ENCODE measurements at regions not wholly inside any gene's neighbourhood (a gene's known extent, or its start where the extent isn't known, plus 50 kb on each side); places are given as distances from the start of the nearest gene placed in this dataset.

DNA sequence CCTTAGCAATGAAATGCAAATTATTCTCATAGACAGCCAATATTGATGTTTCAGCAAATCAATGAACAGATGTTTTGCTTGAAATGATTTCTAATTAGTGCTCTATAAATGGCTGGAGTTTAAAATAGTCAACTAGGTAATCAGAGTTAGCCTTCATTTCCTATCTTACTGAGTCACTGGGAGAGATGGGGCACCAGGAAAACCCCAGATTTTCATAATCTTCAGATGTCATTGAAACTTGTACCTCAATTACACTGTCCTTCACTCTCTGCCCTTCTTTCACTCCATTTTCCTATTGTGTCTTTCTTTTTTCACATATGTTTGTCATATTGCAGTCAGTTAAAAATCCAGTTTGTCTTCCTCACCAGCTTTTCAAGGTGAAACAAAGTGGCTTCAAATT lies 92.7 kb downstream of the C12orf75 start:
- Histone ChIP-seq H3K4me1 (ENCODE audit: control insufficient read depth in 2 of 2, insufficient read depth in 2 of 2, low read length in 2 of 2) (no peaks in the 10 kb centered on the region), H3K9me3 (ENCODE audit: control insufficient read depth in 2 of 2, insufficient read depth in 1 of 2, low read length in 1 of 2) (peaks cover 0 to 2% of the 10 kb centered on the region in 2 donors), H3K27ac (ENCODE audit: low read depth in 1 of 2, low read length in 1 of 2) (no peak overlapping the region), H3K27me3 (ENCODE audit: control insufficient read depth in 2 of 2, insufficient read depth in 1 of 2, low read length in 1 of 2) (no peaks in the 10 kb centered on the region), H3K36me3 (ENCODE audit: control insufficient read depth in 2 of 2, insufficient read depth in 2 of 2, low read length in 1 of 2) (no peaks in the 10 kb centered on the region), H3K4me3 (ENCODE audit: low read length in 2 of 2) (no peak overlapping the region)
- DNase-seq (ENCODE audit: low read depth in 6 of 9, low spot score in 9 of 9), result no peak

DNA sequence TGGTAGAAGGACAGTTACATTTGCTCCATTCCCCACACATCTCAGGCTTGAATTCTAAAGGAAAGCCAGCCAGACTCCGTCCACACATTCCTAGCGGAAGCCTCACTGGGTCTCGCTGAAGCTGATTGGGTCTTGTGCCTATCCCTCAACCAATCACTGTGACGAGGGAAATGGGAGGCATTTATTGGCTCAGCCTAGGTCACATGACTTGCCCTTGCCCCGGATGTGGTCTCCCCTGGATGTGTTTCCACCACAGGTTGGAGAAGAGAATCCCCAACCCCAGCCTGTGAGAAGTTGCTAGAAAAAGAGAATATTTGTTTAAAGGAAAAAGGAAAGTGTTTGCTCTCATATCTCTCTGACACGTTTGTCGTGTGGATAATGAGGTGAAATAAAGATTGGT lies 93.4 kb downstream of the C12orf75 start:
- no peaks in the 10 kb centered on the region for H3K27me3 ChIP-seq (ENCODE audit: control insufficient read depth in 2 of 2, insufficient read depth in 1 of 2, low read length in 1 of 2)
- no peak overlapping the region for H3K27ac ChIP-seq (ENCODE audit: low read depth in 1 of 2, low read length in 1 of 2)
- no peak for DNase-seq (ENCODE audit: low read depth in 6 of 9, low spot score in 9 of 9)
- peaks cover 0 to 2% of the 10 kb centered on the region in 2 donors for H3K9me3 ChIP-seq (ENCODE audit: control insufficient read depth in 2 of 2, insufficient read depth in 1 of 2, low read length in 1 of 2)
- no peaks in the 10 kb centered on the region for H3K36me3 ChIP-seq (ENCODE audit: control insufficient read depth in 2 of 2, insufficient read depth in 2 of 2, low read length in 1 of 2)
- no peaks in the 10 kb centered on the region for H3K4me1 ChIP-seq (ENCODE audit: control insufficient read depth in 2 of 2, insufficient read depth in 2 of 2, low read length in 2 of 2)
- H3K4me3 ChIP-seq (ENCODE audit: low read length in 2 of 2), result no peak overlapping the region
- WGBS, result 98% methylated on average over 7 of the region's 7 CpGs

GRCh38 chr12:105425254-105426174 lies 95.0 kb downstream of the C12orf75 start:
- H3K4me1 ChIP-seq (ENCODE audit: control insufficient read depth in 2 of 2, insufficient read depth in 2 of 2, low read length in 2 of 2), result no peaks in the 10 kb centered on the region
- H3K4me3 ChIP-seq (ENCODE audit: low read length in 2 of 2), result no peak overlapping the region
- no peaks in the 10 kb centered on the region for H3K36me3 ChIP-seq (ENCODE audit: control insufficient read depth in 2 of 2, insufficient read depth in 2 of 2, low read length in 1 of 2)
- peaks cover 0 to 2% of the 10 kb centered on the region in 2 donors for H3K9me3 ChIP-seq (ENCODE audit: control insufficient read depth in 2 of 2, insufficient read depth in 1 of 2, low read length in 1 of 2)
- H3K27ac ChIP-seq (ENCODE audit: low read depth in 1 of 2, low read length in 1 of 2), result no peak overlapping the region
- WGBS, result 87% methylated on average over 7 of the region's 7 CpGs
- no peaks in the 10 kb centered on the region for H3K27me3 ChIP-seq (ENCODE audit: control insufficient read depth in 2 of 2, insufficient read depth in 1 of 2, low read length in 1 of 2)
- DNase-seq (ENCODE audit: low read depth in 6 of 9, low spot score in 9 of 9), result no peak

GRCh38 chr12:105426766-105427165 lies 96.3 kb downstream of the C12orf75 start:
- DNase-seq (ENCODE audit: low read depth in 6 of 9, low spot score in 9 of 9), result no peak
- Histone ChIP-seq H3K4me1 (ENCODE audit: control insufficient read depth in 2 of 2, insufficient read depth in 2 of 2, low read length in 2 of 2) (no peaks in the 10 kb centered on the region), H3K9me3 (ENCODE audit: control insufficient read depth in 2 of 2, insufficient read depth in 1 of 2, low read length in 1 of 2) (peaks cover 0 to 2% of the 10 kb centered on the region in 2 donors), H3K36me3 (ENCODE audit: control insufficient read depth in 2 of 2, insufficient read depth in 2 of 2, low read length in 1 of 2) (no peaks in the 10 kb centered on the region), H3K27me3 (ENCODE audit: control insufficient read depth in 2 of 2, insufficient read depth in 1 of 2, low read length in 1 of 2) (no peaks in the 10 kb centered on the region), H3K27ac (ENCODE audit: low read depth in 1 of 2, low read length in 1 of 2) (no peak overlapping the region), H3K4me3 (ENCODE audit: low read length in 2 of 2) (no peak overlapping the region)
- WGBS, result 98% methylated on average over 3 of the region's 3 CpGs

GRCh38 chr12:105427883-105428282 lies 97.4 kb downstream of the C12orf75 start:
- peaks cover 0 to 2% of the 10 kb centered on the region in 2 donors for H3K9me3 ChIP-seq (ENCODE audit: control insufficient read depth in 2 of 2, insufficient read depth in 1 of 2, low read length in 1 of 2)
- DNase-seq (ENCODE audit: low read depth in 6 of 9, low spot score in 9 of 9), result no peak

DNA sequence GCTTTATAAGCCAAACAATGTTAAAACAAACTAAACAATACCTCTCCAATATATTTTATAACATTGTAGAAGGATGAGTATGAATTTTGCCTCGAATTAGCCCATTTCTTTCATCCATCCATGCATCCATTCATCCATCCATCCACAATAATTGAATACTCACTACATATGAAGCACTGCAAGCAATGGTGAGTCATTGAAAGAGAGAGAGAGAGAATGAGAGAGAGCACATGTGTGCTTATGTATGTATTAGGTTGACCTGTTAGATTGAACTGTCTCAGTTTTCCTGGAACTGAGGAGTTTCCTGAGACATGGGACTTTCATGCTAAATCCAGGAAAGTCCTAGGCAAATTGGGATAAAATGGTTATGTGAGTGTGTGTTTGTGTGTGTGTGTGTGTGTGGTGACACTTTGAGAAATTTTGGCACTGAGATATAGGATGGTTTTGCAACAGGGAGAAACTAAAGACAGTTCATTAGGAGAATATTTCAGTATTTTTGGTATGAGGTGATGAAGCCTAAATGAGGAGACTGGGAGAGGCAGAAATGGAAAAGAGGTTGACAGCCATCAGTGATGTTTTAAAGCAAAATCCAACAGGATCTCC lies 98.4 kb downstream of the C12orf75 start:
- Histone ChIP-seq H3K27me3 (ENCODE audit: control insufficient read depth in 2 of 2, insufficient read depth in 1 of 2, low read length in 1 of 2) (no peaks in the 10 kb centered on the region), H3K27ac (ENCODE audit: low read depth in 1 of 2, low read length in 1 of 2) (no peak overlapping the region), H3K36me3 (ENCODE audit: control insufficient read depth in 2 of 2, insufficient read depth in 2 of 2, low read length in 1 of 2) (no peaks in the 10 kb centered on the region), H3K4me1 (ENCODE audit: control insufficient read depth in 2 of 2, insufficient read depth in 2 of 2, low read length in 2 of 2) (no peaks in the 10 kb centered on the region), H3K9me3 (ENCODE audit: control insufficient read depth in 2 of 2, insufficient read depth in 1 of 2, low read length in 1 of 2) (peaks cover 0 to 2% of the 10 kb centered on the region in 2 donors), H3K4me3 (ENCODE audit: low read length in 2 of 2) (no peak overlapping the region)
- WGBS, result 60% methylated on average over 1 of the region's 1 CpG
- no peak for DNase-seq (ENCODE audit: low read depth in 6 of 9, low spot score in 9 of 9)

More at GRCh38 chr12:105427883-105428282, 97.4 kb downstream of the C12orf75 start:
- Histone ChIP-seq H3K4me1 (ENCODE audit: control insufficient read depth in 2 of 2, insufficient read depth in 2 of 2, low read length in 2 of 2) (no peaks in the 10 kb centered on the region), H3K27me3 (ENCODE audit: control insufficient read depth in 2 of 2, insufficient read depth in 1 of 2, low read length in 1 of 2) (no peaks in the 10 kb centered on the region), H3K4me3 (ENCODE audit: low read length in 2 of 2) (no peak overlapping the region), H3K27ac (ENCODE audit: low read depth in 1 of 2, low read length in 1 of 2) (no peak overlapping the region), H3K36me3 (ENCODE audit: control insufficient read depth in 2 of 2, insufficient read depth in 2 of 2, low read length in 1 of 2) (no peaks in the 10 kb centered on the region)

- Histone ChIP-seq H3K4me1 (ENCODE audit: control insufficient read depth in 2 of 2, insufficient read depth in 2 of 2, low read length in 2 of 2) (no peaks in the 10 kb centered on the region), H3K27me3 (ENCODE audit: control insufficient read depth in 2 of 2, insufficient read depth in 1 of 2, low read length in 1 of 2) (no peaks in the 10 kb centered on the region), H3K4me3 (ENCODE audit: low read length in 2 of 2) (no peak overlapping the region), H3K27ac (ENCODE audit: low read depth in 1 of 2, low read length in 1 of 2) (no peak overlapping the region), H3K9me3 (ENCODE audit: control insufficient read depth in 2 of 2, insufficient read depth in 1 of 2, low read length in 1 of 2) (peaks cover 0 to 2% of the 10 kb centered on the region in 2 donors), H3K36me3 (ENCODE audit: control insufficient read depth in 2 of 2, insufficient read depth in 2 of 2, low read length in 1 of 2) (no peaks in the 10 kb centered on the region)
- DNase-seq (ENCODE audit: low read depth in 6 of 9, low spot score in 9 of 9), result no peak
- 98% methylated on average over 1 of the region's 1 CpG for WGBS
These were observed 99.0 kb downstream of the C12orf75 start for GRCh38 chr12:105429511-105429910.

DNA sequence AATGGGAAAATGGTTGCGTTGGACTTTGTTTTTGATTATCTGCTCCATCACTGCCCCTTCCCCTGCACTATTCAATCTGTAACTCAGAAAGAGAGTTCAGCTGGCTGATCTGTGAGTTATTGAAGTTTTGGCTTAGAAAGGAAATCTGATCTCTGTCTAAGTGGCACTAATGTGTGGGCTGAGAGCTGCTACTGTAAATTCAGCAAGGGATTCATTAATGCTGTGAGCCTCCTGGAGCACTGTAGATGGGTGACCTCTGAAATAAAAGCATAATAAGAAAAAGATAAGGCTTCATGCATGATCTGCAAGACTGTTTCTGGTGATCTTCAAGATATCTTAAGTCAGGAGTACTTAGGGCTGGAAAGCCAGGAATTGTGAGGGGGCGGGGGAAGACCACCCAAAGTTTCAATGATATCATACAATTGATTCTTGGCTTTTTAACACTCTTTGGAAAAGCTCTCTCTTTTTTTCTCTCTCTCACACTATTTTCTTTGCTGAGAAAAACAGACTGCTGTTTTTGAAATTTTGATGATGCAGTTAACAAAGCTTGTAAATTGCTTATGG lies 101.1 kb downstream of the C12orf75 start:
- H3K27me3 ChIP-seq (ENCODE audit: control insufficient read depth in 2 of 2, insufficient read depth in 1 of 2, low read length in 1 of 2), result no peaks in the 10 kb centered on the region
- H3K4me1 ChIP-seq (ENCODE audit: control insufficient read depth in 2 of 2, insufficient read depth in 2 of 2, low read length in 2 of 2), result no peaks in the 10 kb centered on the region
- H3K9me3 ChIP-seq (ENCODE audit: control insufficient read depth in 2 of 2, insufficient read depth in 1 of 2, low read length in 1 of 2), result no peaks in the 10 kb centered on the region
- no peak overlapping the region for H3K27ac ChIP-seq (ENCODE audit: low read depth in 1 of 2, low read length in 1 of 2)
- H3K36me3 ChIP-seq (ENCODE audit: control insufficient read depth in 2 of 2, insufficient read depth in 2 of 2, low read length in 1 of 2), result no peaks in the 10 kb centered on the region
- DNase-seq (ENCODE audit: low read depth in 6 of 9, low spot score in 9 of 9), result no peak
- no peak overlapping the region for H3K4me3 ChIP-seq (ENCODE audit: low read length in 2 of 2)
- WGBS, result 93% methylated on average over 2 of the region's 2 CpGs

- no peak for DNase-seq (ENCODE audit: low read depth in 6 of 9, low spot score in 9 of 9)
- Histone ChIP-seq H3K36me3 (ENCODE audit: control insufficient read depth in 2 of 2, insufficient read depth in 2 of 2, low read length in 1 of 2) (no peaks in the 10 kb centered on the region), H3K27me3 (ENCODE audit: control insufficient read depth in 2 of 2, insufficient read depth in 1 of 2, low read length in 1 of 2) (no peaks in the 10 kb centered on the region), H3K4me1 (ENCODE audit: control insufficient read depth in 2 of 2, insufficient read depth in 2 of 2, low read length in 2 of 2) (no peaks in the 10 kb centered on the region), H3K4me3 (ENCODE audit: low read length in 2 of 2) (no peak overlapping the region), H3K27ac (ENCODE audit: low read depth in 1 of 2, low read length in 1 of 2) (no peak overlapping the region), H3K9me3 (ENCODE audit: control insufficient read depth in 2 of 2, insufficient read depth in 1 of 2, low read length in 1 of 2) (no peaks in the 10 kb centered on the region)
These were observed 103.3 kb downstream of the C12orf75 start for GRCh38 chr12:105433804-105434203.
